B cell (primary cell): ENCODE measurements at regions not wholly inside any gene's neighbourhood (a gene's known extent, or its start where the extent isn't known, plus 50 kb on each side); places are given as distances from the start of the nearest gene placed in this dataset.

Experiments used
- CTCF ChIP-seq: fragments of 200-600 bp; IDR thresholded peaks from one replicate; pipeline ENCODE4 v1.8.0; 2022; ENCODE audit warnings: antibody characterized with exemption, mild to moderate bottlenecking
- EZH2 ChIP-seq: IDR thresholded peaks from 2 replicates; pipeline ENCODE4 v1.6.1; 2012; ENCODE audit warnings: borderline replicate concordance, low read depth, mild to moderate bottlenecking, moderate library complexity, low read length; ENCODE audit not compliant: insufficient read depth, poor library complexity, severe bottlenecking

- TF ChIP-seq CTCF (no peak), EZH2 (no peak)
Measured at GRCh38 chr7:45470031-45470430, 104.1 kb upstream of the ADCY1 start.
